GM21576 (cell line): ENCODE measurements at regions not wholly inside any gene's neighbourhood (a gene's known extent, or its start where the extent isn't known, plus 50 kb on each side); places are given as distances from the start of the nearest gene placed in this dataset.

Experiments used
- ATAC-seq: cut with Tn5 transposase; IDR thresholded peaks from one replicate; pipeline ENCODE4 v1.9.1; 2021; ENCODE audit warnings: mild to moderate bottlenecking, moderate library complexity; ENCODE audit not compliant: unreplicated experiment

DNA sequence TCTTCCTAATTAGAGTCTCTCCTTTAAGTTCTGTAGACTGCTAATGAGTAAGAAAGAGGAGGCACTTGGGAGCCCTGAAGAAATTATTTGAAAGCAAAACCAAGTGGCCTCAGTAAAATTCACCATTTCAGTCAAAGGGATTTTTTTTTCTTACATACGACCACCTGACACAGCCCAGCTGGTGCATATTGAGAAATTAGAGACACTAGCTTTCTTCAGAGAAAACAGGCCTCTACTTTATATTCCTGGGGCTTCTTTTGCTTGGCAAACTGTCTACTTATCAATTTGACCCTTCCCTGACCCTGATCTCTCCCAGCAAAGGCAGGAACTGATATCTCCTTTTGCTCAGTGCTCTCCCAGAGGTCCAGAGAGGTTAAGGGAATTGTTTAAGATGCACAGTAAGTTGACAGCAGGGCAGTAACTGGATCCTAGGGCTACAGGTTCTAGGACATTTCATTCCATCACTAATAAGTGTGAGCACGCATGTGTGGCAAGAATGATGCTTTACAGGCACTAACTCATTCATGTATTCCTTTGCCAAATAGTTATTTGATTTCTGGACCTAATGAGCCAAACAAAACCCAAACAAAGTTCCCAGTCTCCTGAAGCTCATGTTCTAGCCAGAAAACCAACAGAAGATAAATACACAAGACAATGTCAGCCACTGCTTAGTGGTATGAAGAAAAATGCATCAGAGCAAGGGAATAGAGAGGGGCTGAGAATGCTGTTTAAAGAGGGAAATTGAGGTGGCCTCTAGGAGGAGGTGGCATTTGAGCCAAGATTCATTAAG lies 467.6 kb downstream of the SOX6 start:
- ATAC-seq = no peak

- ATAC-seq = no peak
Observed at GRCh38 chr11:15889363-15890030, 466.8 kb downstream of the SOX6 start.

DNA sequence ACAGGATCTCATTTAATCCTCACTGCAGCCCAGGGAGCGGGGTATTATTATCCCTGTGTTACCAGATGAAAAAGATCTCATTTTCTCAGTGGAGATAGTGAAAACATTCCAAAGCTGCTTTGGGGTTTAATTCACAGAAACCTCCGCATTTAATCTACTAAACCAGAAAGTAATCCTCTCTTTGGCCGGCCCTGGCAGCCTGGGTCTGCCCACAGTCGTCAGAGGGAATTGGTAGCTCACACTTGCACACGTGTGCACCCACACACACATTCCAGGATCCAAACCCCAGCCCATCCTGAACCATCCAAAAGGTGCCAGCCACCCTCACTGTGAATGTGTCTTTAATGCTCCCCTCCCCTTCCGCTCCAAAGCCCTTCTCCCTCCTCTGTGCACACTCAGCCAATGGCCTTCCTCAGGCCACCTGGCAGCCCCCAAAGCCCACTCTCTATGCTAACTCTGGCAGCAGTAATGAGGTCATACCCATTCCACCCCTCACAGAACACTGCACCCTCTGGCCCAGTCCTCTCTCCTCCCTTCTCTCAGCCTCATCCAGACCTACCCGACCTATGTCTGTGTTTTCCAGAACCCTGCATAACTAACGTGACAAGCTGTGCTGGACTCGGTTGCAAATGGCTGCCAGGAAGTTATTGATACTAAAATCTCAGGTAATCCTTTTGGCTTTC lies 466.2 kb downstream of the SOX6 start:
- ATAC-seq = no peak

GRCh38 chr11:15893080-15893492 lies 463.3 kb downstream of the SOX6 start:
- ATAC-seq = no peak

- ATAC-seq = no peak
Observed at GRCh38 chr11:15896026-15896425, 460.3 kb downstream of the SOX6 start.

DNA sequence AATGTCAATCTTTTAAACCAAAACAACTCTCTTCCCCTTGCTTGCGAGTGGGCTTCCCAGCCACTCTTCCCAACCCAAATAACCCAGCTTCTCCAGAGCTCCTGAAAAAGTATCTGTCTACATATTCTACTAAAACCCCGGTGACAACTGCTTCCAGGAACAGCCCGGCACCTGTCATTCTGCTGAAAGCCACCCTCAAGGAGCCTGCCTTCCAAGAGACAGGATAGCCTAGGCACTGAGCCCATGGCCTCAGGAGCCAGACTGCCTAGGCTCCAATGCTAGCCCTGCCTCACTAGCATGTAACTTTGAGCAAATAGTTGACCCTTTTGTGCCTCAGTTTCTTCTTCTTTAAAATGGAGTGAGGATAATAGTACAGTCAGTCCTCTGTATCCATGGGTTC lies 459.8 kb downstream of the SOX6 start:
- no peak for ATAC-seq

GRCh38 chr11:15897211-15897960 lies 459.0 kb downstream of the SOX6 start:
- no peak for ATAC-seq

DNA sequence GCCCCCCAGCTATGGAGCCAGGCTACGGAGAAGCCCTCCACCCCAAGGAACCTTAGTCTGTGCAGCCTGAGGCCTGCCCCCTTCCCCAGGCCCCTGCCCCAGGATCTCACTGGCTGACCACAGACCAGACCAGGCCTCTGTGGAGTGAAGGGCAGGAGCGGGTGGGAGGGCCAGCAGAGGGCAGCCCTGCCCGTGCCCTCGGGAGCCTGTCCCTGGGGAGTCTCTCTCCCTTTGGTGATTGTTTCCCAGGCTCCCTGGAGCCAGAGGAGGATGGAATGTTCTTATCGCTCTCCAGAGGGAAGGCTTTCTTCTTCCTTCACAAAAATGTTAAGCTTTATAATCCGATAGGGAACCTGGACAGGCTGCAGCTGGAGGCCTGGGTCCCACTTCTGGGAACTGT lies 455.3 kb downstream of the SOX6 start:
- no peak for ATAC-seq

- ATAC-seq = no peak
Observed at GRCh38 chr11:15901790-15902189, 454.6 kb downstream of the SOX6 start.

DNA sequence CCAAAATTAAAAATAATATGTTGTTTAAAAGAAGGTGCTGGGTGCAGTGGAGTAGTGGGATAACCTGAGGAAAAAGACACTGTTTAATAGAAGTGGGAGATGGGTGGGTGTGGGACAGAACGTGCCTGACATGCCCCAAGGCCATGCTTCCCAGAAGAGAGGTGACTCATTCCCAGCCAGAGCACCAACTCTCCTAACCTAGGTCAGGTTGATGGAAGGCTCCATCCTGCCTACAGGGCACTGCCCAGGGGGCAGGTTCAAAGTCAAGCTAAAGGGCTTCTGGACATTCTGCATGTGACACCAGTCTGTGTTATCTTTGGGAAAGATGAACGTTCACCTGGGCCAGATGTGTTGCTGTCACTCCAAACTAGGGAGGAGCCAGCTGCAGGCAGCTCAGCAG lies 453.1 kb downstream of the SOX6 start:
- ATAC-seq = no peak

- ATAC-seq = no peak
Observed at GRCh38 chr11:15905366-15906104, 450.8 kb downstream of the SOX6 start.

GRCh38 chr11:15906481-15907035 lies 449.8 kb downstream of the SOX6 start:
- ATAC-seq = no peak

DNA sequence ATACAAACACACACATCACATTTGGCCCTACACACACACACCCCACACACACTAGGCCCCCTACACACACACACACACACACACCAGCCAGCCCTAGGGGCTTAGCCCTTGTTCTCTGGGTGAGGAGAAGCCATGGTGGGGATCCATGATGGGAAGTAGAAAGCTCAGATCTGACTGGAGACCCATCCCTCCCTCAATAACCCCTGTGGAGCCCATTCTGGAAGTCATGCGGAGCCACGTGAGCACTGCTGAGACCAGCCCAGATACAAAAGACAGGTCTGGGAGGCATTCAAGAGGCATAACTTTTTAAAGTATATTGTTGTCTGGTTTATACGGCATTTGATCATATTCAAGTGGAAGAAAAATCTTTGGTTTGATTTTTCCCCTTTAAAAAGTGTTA lies 448.5 kb downstream of the SOX6 start:
- no peak for ATAC-seq

- ATAC-seq = no peak
Observed at GRCh38 chr11:15909937-15910598, 446.3 kb downstream of the SOX6 start.

DNA sequence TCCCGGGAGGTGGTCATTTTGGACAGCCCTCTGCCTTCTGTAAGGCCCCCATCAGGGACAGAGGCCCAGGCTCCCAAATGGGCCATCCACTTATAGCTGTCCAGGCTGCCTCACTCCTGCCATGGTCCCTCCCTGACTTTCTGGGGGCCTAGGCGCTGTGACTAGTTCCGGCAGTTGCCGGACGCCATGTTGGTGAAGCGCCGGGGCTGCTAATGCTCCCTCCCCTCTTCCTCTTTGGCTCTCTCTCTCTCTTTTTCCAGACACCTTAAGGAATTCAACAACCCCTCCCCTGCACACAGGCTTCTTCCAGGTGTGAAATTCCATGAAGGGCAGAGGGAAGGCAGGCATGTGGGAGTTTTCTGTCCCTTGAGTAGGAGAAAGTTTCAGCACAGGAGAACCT lies 445.6 kb downstream of the SOX6 start:
- ATAC-seq = no peak

- ATAC-seq = no peak
Observed at GRCh38 chr11:15911377-15912044, 444.8 kb downstream of the SOX6 start.

GRCh38 chr11:15912291-15912690 lies 444.1 kb downstream of the SOX6 start:
- ATAC-seq = no peak

DNA sequence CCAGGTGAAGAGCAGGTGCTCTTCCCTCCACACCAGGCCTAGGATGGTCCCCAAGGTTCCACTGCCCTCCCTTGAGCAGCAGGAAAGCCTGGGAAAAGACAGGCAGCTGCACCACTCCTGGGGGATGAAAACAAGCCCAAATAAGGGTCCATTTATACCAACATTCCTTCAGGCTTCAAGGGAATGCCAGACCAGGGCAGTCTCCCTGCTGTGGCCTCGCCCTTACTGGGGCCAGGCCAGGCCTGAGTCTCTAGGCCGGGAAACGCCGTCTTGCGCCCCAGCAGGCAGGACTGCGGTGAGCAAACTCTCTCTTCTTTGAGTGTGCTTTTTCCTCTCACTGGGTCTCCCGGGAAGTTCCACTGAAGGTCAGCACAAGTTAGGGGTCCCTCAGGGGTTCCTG lies 443.5 kb downstream of the SOX6 start:
- ATAC-seq = no peak

DNA sequence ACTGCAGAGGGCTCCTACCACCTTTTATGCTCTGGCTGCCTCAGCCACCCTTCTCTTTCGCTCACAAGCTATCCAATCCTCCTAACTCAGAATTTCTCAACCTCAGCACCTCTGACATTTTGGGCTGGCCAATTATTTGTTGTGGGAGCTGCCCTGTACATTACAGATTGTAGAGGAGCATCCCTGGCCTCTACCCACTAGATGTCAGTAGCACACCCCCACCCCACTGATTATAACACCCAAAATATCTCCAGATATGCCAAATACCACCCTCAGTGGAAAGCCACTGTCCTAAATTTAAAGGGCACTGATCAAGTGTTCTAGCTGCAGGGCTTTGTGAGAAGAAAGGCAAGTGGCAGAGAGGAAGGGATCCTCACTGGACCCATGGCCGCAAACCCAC lies 443.1 kb downstream of the SOX6 start:
- no peak for ATAC-seq
